ENCODE measurements at regions not wholly inside any gene's neighbourhood (a gene's known extent, or its start where the extent isn't known, plus 50 kb on each side); places are given as distances from the start of the nearest gene placed in this dataset.

GRCh38 chr6:40112350-40112749 lies 178.1 kb upstream of the MOCS1 start:
- intact Hi-C loops (cut with micrococcal nuclease) = no loop called here
- POLR2A ChIA-PET = no interaction called here
- Mint-ChIP-seq H3K4me3 (no peak overlapping the region), H3K27me3 (peaks cover 0 to 39% (median 23%) of the 10 kb centered on the region in 5 donors), H3K4me1 (no peaks in the 10 kb centered on the region), H3K36me3 (no peaks in the 10 kb centered on the region), H3K27ac (no peak overlapping the region), H3K9me3 (peaks cover 0 to 16% (median 3%) of the 10 kb centered on the region in 11 donors)
- CTCF ChIA-PET = no interaction called here
- ATAC-seq (no peak), DNase-seq (no peak)
- H3K36me3 ChIP-seq (ENCODE audit: control insufficient read depth in 2 of 3, insufficient read depth in 3 of 3, low read length in 3 of 3) = no peaks in the 10 kb centered on the region
- H3K4me3 ChIP-seq (ENCODE audit: low read length) = no peak overlapping the region
- H3K27me3 ChIP-seq (ENCODE audit: control insufficient read depth in 2 of 2, insufficient read depth in 2 of 2, low read length in 2 of 2) = no peaks in the 10 kb centered on the region
- H3K9me3 ChIP-seq (ENCODE audit: control insufficient read depth in 2 of 3, low read length in 3 of 3) = no peaks in the 10 kb centered on the region
- no peak overlapping the region for H3K27ac ChIP-seq (ENCODE audit: low read depth, low read length)
- H3K4me1 ChIP-seq (ENCODE audit: control insufficient read depth in 2 of 2, insufficient read depth in 2 of 2, low read length in 2 of 2) = no peaks in the 10 kb centered on the region

- intact Hi-C loops (cut with micrococcal nuclease) = no loop called here
- H3K27me3 ChIP-seq (ENCODE audit: control insufficient read depth in 2 of 2, insufficient read depth in 2 of 2, low read length in 2 of 2) = no peaks in the 10 kb centered on the region
- CTCF ChIA-PET = no interaction called here
- Mint-ChIP-seq H3K27ac (no peak overlapping the region), H3K27me3 (peaks cover 0 to 40% (median 24%) of the 10 kb centered on the region in 5 donors), H3K4me3 (no peak overlapping the region), H3K9me3 (peaks cover 0 to 16% (median 4%) of the 10 kb centered on the region in 11 donors), H3K4me1 (no peaks in the 10 kb centered on the region), H3K36me3 (no peaks in the 10 kb centered on the region)
- H3K4me1 ChIP-seq (ENCODE audit: control insufficient read depth in 2 of 2, insufficient read depth in 2 of 2, low read length in 2 of 2) = no peaks in the 10 kb centered on the region
- no peak overlapping the region for H3K4me3 ChIP-seq (ENCODE audit: low read length)
- H3K36me3 ChIP-seq (ENCODE audit: control insufficient read depth in 2 of 3, insufficient read depth in 3 of 3, low read length in 3 of 3) = no peaks in the 10 kb centered on the region
- DNase-seq (no peak), ATAC-seq (no peak)
- no peak overlapping the region for H3K27ac ChIP-seq (ENCODE audit: low read depth, low read length)
- POLR2A ChIA-PET = no interaction called here
- no peaks in the 10 kb centered on the region for H3K9me3 ChIP-seq (ENCODE audit: control insufficient read depth in 2 of 3, low read length in 3 of 3)
Observed at GRCh38 chr6:40108736-40109135, 174.5 kb upstream of the MOCS1 start.

- H3K36me3 ChIP-seq (ENCODE audit: control insufficient read depth in 2 of 3, insufficient read depth in 3 of 3, low read length in 3 of 3) = no peaks in the 10 kb centered on the region
- Mint-ChIP-seq H3K36me3 (no peaks in the 10 kb centered on the region), H3K27me3 (peaks cover 0 to 24% (median 12%) of the 10 kb centered on the region in 5 donors), H3K4me1 (no peaks in the 10 kb centered on the region), H3K9me3 (peaks cover 0 to 16% (median 3%) of the 10 kb centered on the region in 11 donors), H3K4me3 (no peak overlapping the region), H3K27ac (no peak overlapping the region)
- ATAC-seq (no peak), DNase-seq (no peak)
- H3K4me1 ChIP-seq (ENCODE audit: control insufficient read depth in 2 of 2, insufficient read depth in 2 of 2, low read length in 2 of 2) = no peaks in the 10 kb centered on the region
- H3K4me3 ChIP-seq (ENCODE audit: low read length) = no peak overlapping the region
- no peaks in the 10 kb centered on the region for H3K9me3 ChIP-seq (ENCODE audit: control insufficient read depth in 2 of 3, low read length in 3 of 3)
- no peak overlapping the region for H3K27ac ChIP-seq (ENCODE audit: low read depth, low read length)
- ChIA-PET CTCF (no interaction called here), POLR2A (no interaction called here)
- H3K27me3 ChIP-seq (ENCODE audit: control insufficient read depth in 2 of 2, insufficient read depth in 2 of 2, low read length in 2 of 2) = no peaks in the 10 kb centered on the region
- intact Hi-C loops (cut with micrococcal nuclease) = no loop called here
Observed at GRCh38 chr6:40106840-40107239, 172.6 kb upstream of the MOCS1 start.

GRCh38 chr6:40098774-40099173 lies 164.5 kb upstream of the MOCS1 start:
- Histone ChIP-seq H3K27ac (ENCODE audit: low read depth, low read length) (no peak overlapping the region), H3K36me3 (ENCODE audit: control insufficient read depth in 2 of 3, insufficient read depth in 3 of 3, low read length in 3 of 3) (no peaks in the 10 kb centered on the region), H3K27me3 (ENCODE audit: control insufficient read depth in 2 of 2, insufficient read depth in 2 of 2, low read length in 2 of 2) (no peaks in the 10 kb centered on the region), H3K4me1 (ENCODE audit: control insufficient read depth in 2 of 2, insufficient read depth in 2 of 2, low read length in 2 of 2) (no peaks in the 10 kb centered on the region), H3K4me3 (ENCODE audit: low read length) (no peak overlapping the region), H3K9me3 (ENCODE audit: control insufficient read depth in 2 of 3, low read length in 3 of 3) (no peaks in the 10 kb centered on the region)
- H3K36me3 Mint-ChIP-seq = no peaks in the 10 kb centered on the region
- H3K27ac Mint-ChIP-seq = no peak overlapping the region
- no peak overlapping the region for H3K4me3 Mint-ChIP-seq
- H3K9me3 Mint-ChIP-seq = peaks cover 0 to 6% (median 0%) of the 10 kb centered on the region in 11 donors
- DNase-seq (no peak), ATAC-seq (no peak)
- CTCF ChIA-PET = no interaction called here
- peaks cover 0 to 28% (median 14%) of the 10 kb centered on the region in 5 donors for H3K27me3 Mint-ChIP-seq
- intact Hi-C loops (cut with micrococcal nuclease) = no loop called here
- POLR2A ChIA-PET = no interaction called here
- no peaks in the 10 kb centered on the region for H3K4me1 Mint-ChIP-seq

GRCh38 chr6:40097590-40097989 lies 163.3 kb upstream of the MOCS1 start:
- Histone ChIP-seq H3K4me3 (ENCODE audit: low read length) (no peak overlapping the region), H3K9me3 (ENCODE audit: control insufficient read depth in 2 of 3, low read length in 3 of 3) (no peaks in the 10 kb centered on the region), H3K36me3 (ENCODE audit: control insufficient read depth in 2 of 3, insufficient read depth in 3 of 3, low read length in 3 of 3) (no peaks in the 10 kb centered on the region), H3K27me3 (ENCODE audit: control insufficient read depth in 2 of 2, insufficient read depth in 2 of 2, low read length in 2 of 2) (no peaks in the 10 kb centered on the region), H3K27ac (ENCODE audit: low read depth, low read length) (no peak overlapping the region), H3K4me1 (ENCODE audit: control insufficient read depth in 2 of 2, insufficient read depth in 2 of 2, low read length in 2 of 2) (no peaks in the 10 kb centered on the region)
- DNase-seq (no peak), ATAC-seq (no peak)
- Mint-ChIP-seq H3K36me3 (no peaks in the 10 kb centered on the region), H3K4me3 (no peak overlapping the region), H3K4me1 (no peaks in the 10 kb centered on the region), H3K27ac (no peak overlapping the region), H3K27me3 (peaks cover 0 to 34% (median 20%) of the 10 kb centered on the region in 5 donors), H3K9me3 (peaks cover 0 to 9% (median 2%) of the 10 kb centered on the region in 11 donors)
- intact Hi-C loops (cut with micrococcal nuclease) = no loop called here
- POLR2A ChIA-PET = no interaction called here
- CTCF ChIA-PET = no interaction called here

GRCh38 chr6:40083141-40083920 lies 149.1 kb upstream of the MOCS1 start:
- DNase-seq (no peak), ATAC-seq (no peak)
- H3K4me1 Mint-ChIP-seq = no peaks in the 10 kb centered on the region
- Histone ChIP-seq H3K36me3 (ENCODE audit: control insufficient read depth in 2 of 3, insufficient read depth in 3 of 3, low read length in 3 of 3) (no peaks in the 10 kb centered on the region), H3K4me3 (ENCODE audit: low read length) (no peak overlapping the region), H3K27me3 (ENCODE audit: control insufficient read depth in 2 of 2, insufficient read depth in 2 of 2, low read length in 2 of 2) (no peaks in the 10 kb centered on the region), H3K27ac (ENCODE audit: low read depth, low read length) (no peak overlapping the region), H3K4me1 (ENCODE audit: control insufficient read depth in 2 of 2, insufficient read depth in 2 of 2, low read length in 2 of 2) (no peaks in the 10 kb centered on the region), H3K9me3 (ENCODE audit: control insufficient read depth in 2 of 3, low read length in 3 of 3) (no peaks in the 10 kb centered on the region)
- POLR2A ChIA-PET = no interaction called here
- peaks cover 0 to 12% (median 0%) of the 10 kb centered on the region in 11 donors for H3K9me3 Mint-ChIP-seq
- intact Hi-C loops (cut with micrococcal nuclease) = no loop called here
- no peak overlapping the region for H3K4me3 Mint-ChIP-seq
- no peak overlapping the region for H3K27ac Mint-ChIP-seq
- H3K27me3 Mint-ChIP-seq = peaks cover 5 to 33% (median 16%) of the 10 kb centered on the region in 5 donors
- CTCF ChIA-PET = no interaction called here
- H3K36me3 Mint-ChIP-seq = peaks cover 0 to 4% (median 0%) of the 10 kb centered on the region in 5 donors
